ENCODE measurements at regions not wholly inside any gene's neighbourhood (a gene's known extent, or its start where the extent isn't known, plus 50 kb on each side); places are given as distances from the start of the nearest gene placed in this dataset.

DNA sequence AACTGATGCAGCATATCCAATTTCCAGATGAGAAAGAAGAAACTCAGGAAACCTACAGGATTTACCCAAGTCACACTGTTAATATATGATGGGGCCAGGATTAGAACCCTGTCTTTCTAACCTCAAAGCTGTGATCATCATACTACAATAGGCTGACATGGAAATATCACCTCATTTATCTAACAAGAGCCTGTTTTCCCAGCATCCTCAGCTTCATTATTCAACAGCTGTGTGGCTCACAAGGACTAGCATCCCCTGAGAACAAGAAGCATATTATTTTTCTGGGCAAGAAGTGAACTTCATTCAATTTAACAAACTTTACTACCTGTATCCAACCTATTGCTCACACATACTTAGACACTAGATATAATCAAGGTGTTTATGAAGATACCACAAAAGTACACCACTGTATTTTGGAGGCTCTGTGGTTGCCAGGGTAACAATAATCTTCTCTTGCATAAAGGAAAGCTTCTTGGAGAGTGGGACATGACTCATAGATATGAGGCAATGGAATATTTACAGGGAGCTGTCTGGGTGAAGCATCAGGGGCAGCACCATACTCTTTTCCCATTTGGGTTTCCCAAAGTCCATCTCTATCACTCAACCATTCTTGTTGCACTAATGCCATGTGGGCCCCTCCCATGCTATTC lies 218.2 kb downstream of the RAD51AP2 start:
- no peak overlapping the region for H3K4me3 ChIP-seq
- no peaks in the 10 kb centered on the region for H3K9me2 ChIP-seq (replicated peaks; ENCODE audit: insufficient read depth)
- no peaks in the 10 kb centered on the region for H3K4me1 ChIP-seq (ENCODE audit: insufficient read depth)
- H3K4me2 ChIP-seq, result no peak overlapping the region
- no peaks in the 10 kb centered on the region for H3K36me3 ChIP-seq (replicated peaks; ENCODE audit: insufficient read depth, low read depth)
- peak; percentile 39 for DNase-seq (ENCODE audit: low spot score)
- no peaks in the 10 kb centered on the region for H3K27me3 ChIP-seq
- no peak overlapping the region for H3K27ac ChIP-seq
- TF ChIP-seq CTCF (IDR thresholded peaks at IDR 0.05; ENCODE audit: poor library complexity), result no peak
- TF ChIP-seq EZH2 (IDR thresholded peaks at IDR 0.05; ENCODE audit: borderline replicate concordance), result no peak
- TF ChIP-seq EZH2phosphoT487 (IDR thresholded peaks at IDR 0.05; ENCODE audit: low read depth, severe bottlenecking, unreplicated experiment), result no peak
- no peaks in the 10 kb centered on the region for H3K9me3 ChIP-seq (ENCODE audit: low read depth)
- H4K20me1 ChIP-seq (ENCODE audit: insufficient read depth, poor library complexity, severe bottlenecking), result no peaks in the 10 kb centered on the region
- no peak overlapping the region for H2AFZ ChIP-seq
- no peaks in the 10 kb centered on the region for H3K79me2 ChIP-seq

- Histone ChIP-seq H3K27me3 (no peaks in the 10 kb centered on the region), H3K27ac (no peak overlapping the region), H3K36me3 (replicated peaks; ENCODE audit: insufficient read depth, low read depth) (no peaks in the 10 kb centered on the region), H2AFZ (no peak overlapping the region), H3K9me2 (replicated peaks; ENCODE audit: insufficient read depth) (no peaks in the 10 kb centered on the region), H3K9me3 (ENCODE audit: low read depth) (no peaks in the 10 kb centered on the region), H4K20me1 (ENCODE audit: insufficient read depth, poor library complexity, severe bottlenecking) (no peaks in the 10 kb centered on the region), H3K79me2 (no peaks in the 10 kb centered on the region), H3K4me1 (ENCODE audit: insufficient read depth) (no peaks in the 10 kb centered on the region), H3K4me2 (no peak overlapping the region), H3K4me3 (no peak overlapping the region)
- no peak for DNase-seq (ENCODE audit: low spot score)
- TF ChIP-seq EZH2 (IDR thresholded peaks at IDR 0.05; ENCODE audit: borderline replicate concordance), result no peak
- no peak for TF ChIP-seq EZH2phosphoT487 (IDR thresholded peaks at IDR 0.05; ENCODE audit: low read depth, severe bottlenecking, unreplicated experiment)
- TF ChIP-seq CTCF (IDR thresholded peaks at IDR 0.05; ENCODE audit: poor library complexity), result no peak
- WGBS (ENCODE audit: low lambda C conversion rate, missing lambda C conversion rate), result 86% methylated on average over 2 of the region's 2 CpGs
These were observed 219.8 kb downstream of the RAD51AP2 start for GRCh38 chr2:17298453-17298852.

GRCh38 chr2:17296686-17297085 lies 221.6 kb downstream of the RAD51AP2 start:
- Histone ChIP-seq H4K20me1 (ENCODE audit: insufficient read depth, poor library complexity, severe bottlenecking) (no peaks in the 10 kb centered on the region), H3K79me2 (no peaks in the 10 kb centered on the region), H3K4me2 (no peak overlapping the region), H3K4me1 (ENCODE audit: insufficient read depth) (no peaks in the 10 kb centered on the region), H3K27ac (no peak overlapping the region), H3K4me3 (no peak overlapping the region), H3K27me3 (no peaks in the 10 kb centered on the region), H3K36me3 (replicated peaks; ENCODE audit: insufficient read depth, low read depth) (no peaks in the 10 kb centered on the region), H2AFZ (no peak overlapping the region), H3K9me3 (ENCODE audit: low read depth) (no peaks in the 10 kb centered on the region), H3K9me2 (replicated peaks; ENCODE audit: insufficient read depth) (no peaks in the 10 kb centered on the region)
- DNase-seq (ENCODE audit: low spot score), result no peak
- no peak for TF ChIP-seq CTCF (IDR thresholded peaks at IDR 0.05; ENCODE audit: poor library complexity)

DNA sequence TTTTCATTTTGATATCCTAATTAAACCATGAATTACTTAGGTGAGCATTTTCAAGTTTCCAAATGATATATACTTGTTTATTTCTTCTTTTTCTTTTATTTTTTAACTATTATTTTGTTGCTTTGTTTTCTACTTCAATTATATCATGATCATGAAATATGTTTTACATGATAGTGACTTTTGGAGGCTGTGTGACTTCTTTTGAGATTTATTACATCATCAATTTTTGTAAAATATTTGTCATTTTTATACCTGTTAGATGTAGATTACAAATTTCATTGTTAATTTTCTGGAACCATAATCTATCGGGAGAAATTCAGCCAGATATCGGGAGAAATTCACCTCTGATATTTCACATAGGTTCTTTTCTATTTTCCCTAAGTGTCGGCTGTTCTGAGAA lies 228.6 kb downstream of the RAD51AP2 start:
- Histone ChIP-seq H3K9me3 (ENCODE audit: low read depth) (no peaks in the 10 kb centered on the region), H3K27me3 (no peaks in the 10 kb centered on the region), H4K20me1 (ENCODE audit: insufficient read depth, poor library complexity, severe bottlenecking) (no peaks in the 10 kb centered on the region), H3K4me1 (ENCODE audit: insufficient read depth) (no peaks in the 10 kb centered on the region), H3K9me2 (replicated peaks; ENCODE audit: insufficient read depth) (no peaks in the 10 kb centered on the region), H3K4me3 (no peak overlapping the region), H3K79me2 (no peaks in the 10 kb centered on the region), H3K4me2 (no peak overlapping the region), H3K27ac (no peak overlapping the region), H3K36me3 (replicated peaks; ENCODE audit: insufficient read depth, low read depth) (no peaks in the 10 kb centered on the region), H2AFZ (no peak overlapping the region)
- TF ChIP-seq CTCF (IDR thresholded peaks at IDR 0.05; ENCODE audit: poor library complexity), result no peak
- TF ChIP-seq EZH2 (IDR thresholded peaks at IDR 0.05; ENCODE audit: borderline replicate concordance), result no peak
- no peak for TF ChIP-seq EZH2phosphoT487 (IDR thresholded peaks at IDR 0.05; ENCODE audit: low read depth, severe bottlenecking, unreplicated experiment)
- no peak for DNase-seq (ENCODE audit: low spot score)
- WGBS (ENCODE audit: low lambda C conversion rate, missing lambda C conversion rate), result 80% methylated on average over 3 of the region's 3 CpGs

All from hepatocyte (in vitro differentiated cells).